ENCODE measurements at regions not wholly inside any gene's neighbourhood (a gene's known extent, or its start where the extent isn't known, plus 50 kb on each side); places are given as distances from the start of the nearest gene placed in this dataset. TPM values are rescaled to one million over a fixed set of nuclear protein-coding genes. Genes with fewer than 3 reads are reported as not detected.
"Not testable (repeated sequence)": the region's sequence is repeated elsewhere in the genome, so short reads cannot be mapped to it uniquely, and the experiment has no call there.

DNA sequence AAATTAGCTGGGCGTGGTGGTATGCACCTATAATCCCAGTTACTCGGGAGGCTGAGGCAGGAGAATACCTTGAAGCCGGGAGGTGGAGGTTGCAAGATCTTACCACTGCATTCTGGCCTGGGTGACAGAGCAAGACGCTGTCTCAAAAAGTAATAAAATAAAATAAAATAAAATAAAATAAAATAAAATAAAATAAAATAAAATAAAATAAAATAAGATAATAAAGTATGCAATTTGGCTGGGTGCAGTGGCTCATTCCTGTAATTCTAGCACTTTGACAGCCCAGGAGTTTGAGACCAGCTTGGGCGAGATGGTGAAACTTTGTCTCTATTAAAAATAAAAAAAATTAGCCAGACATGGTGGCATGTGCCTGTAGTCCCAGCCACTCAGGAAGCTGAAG, 85.6 kb upstream of the XPO1 start:
- no peak for DNase-seq

DNA sequence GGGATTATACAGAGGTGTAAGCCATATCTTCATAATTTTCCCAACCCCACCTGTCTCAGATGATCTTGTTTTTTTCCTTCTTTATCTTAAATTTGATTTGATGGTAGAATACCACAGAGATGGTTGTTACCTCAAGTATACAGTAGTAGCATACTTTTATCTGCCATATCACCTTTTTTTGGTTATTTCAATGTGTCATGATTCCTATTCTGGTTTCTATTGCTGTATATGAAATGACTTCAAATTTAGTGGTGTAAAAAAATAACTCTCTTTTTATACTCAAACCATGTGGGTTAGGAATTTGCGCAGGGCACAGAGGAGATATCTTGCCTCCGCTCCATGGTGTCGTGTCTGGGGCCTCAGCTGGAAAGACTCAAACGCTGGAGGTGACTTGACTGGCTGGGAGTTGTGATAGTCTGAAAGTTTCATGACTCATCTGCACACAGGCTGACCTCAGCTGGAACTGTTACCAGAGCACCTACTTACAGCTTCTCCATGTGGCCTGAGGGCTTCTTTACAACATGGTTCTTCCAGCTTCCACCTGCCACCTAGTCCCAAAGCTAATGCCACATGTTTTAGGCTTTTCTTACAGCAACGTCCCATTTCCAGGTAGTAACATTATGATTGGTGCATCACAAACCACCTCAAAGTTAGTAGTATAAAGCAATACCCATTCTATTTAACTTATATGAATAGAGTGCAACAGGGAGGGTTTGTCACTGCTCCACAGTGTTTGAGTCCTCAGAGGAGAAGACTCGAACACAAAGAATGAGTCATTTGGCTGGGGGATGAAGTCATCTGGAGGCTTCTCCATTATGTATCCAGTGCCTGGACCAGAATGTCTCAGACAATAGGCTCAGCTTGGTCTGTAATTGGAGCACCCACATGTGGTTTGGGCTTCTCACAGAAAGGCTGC, 82.3 kb upstream of the XPO1 start:
- DNase-seq: no peak

DNA sequence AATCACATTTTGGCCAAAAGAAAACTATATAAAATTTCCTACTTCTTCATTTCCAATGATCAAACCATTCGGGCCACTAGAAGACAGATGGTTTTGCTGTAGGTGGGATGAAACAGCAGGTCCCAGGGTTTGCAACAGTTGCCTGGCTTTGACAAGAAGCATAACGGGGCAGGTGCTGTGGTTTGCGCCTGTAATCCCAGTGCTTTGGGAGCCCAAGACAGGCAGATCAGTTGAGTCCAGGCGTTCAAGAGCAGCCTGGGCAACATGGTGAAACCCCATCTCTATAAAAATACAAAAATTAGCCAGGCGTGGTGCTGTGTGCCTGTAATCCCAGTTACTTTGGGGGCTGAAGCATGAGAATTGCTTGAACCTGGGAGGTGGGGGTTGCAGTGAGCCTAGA, 81.4 kb upstream of the XPO1 start:
- DNase-seq: no peak

DNA sequence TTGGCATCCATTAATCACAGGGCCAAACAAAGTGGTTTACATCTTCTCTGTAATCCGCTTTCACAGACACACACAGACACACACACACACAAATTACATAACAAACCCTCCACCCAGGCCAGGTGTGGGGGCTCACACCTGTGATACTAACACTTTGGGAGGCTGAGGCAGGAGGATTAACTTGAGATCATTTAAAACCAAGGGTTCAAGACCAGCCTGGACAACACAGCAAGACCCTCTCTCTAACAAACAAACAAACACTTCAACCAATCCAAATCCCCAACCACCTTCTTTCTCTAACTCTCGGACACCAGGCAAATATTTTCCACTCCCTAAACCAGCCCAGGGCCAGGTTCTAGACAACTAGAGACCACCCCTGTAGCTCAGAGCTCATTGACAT, 79.5 kb upstream of the XPO1 start:
- no peak for DNase-seq

GRCh38 chr2:61605245-61605644, 67.1 kb upstream of the XPO1 start:
- no peak for DNase-seq

DNA sequence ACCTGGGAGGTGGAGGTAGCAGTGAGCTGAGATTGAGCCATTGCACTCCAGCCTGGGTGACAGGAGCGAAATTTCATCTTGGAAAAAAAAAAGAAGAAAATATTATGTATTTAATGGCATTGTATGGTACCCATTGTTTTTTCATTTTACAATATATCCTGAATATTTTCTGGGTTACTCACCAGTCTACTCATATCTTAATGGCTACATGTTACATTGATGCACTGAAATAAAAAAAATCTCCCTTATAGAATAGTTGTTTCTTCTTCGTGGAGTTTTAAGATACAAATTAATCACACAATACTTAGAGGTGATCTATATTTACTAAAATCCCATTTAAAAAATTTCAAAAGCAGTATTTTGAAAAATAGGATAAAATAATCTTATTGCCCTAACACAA, 66.3 kb upstream of the XPO1 start:
- no peak for DNase-seq

DNA sequence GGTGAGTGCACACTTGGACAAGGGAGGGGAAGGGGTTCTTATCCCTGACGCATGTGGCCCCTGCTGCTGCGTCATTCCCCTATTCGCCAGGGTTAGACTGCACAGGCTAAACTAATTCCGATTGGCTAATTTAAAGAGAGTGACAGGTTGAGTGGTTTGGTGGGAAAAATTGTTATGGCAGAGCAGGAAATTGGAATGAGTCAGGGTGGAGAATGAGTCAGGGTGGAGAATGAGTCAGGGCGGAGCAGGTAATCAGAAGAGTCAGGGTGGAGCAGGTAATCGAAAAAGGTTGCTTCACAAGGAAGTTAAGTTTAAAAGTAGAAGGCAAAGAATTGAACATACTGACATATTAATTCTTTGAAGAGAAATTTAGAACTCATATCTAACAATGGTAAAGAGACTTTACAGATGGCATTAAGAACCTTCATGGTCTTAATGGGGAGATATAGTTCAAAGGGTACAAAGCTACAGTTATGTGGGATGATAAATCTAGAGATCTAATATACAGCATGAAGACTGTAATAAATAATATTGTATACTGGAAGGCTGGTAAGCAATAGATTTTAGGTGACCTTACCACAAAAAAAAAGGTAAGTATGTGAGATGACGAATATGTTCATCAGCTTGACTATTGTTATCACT, 60.5 kb upstream of the XPO1 start:
- not testable (repeated sequence) for DNase-seq

DNA sequence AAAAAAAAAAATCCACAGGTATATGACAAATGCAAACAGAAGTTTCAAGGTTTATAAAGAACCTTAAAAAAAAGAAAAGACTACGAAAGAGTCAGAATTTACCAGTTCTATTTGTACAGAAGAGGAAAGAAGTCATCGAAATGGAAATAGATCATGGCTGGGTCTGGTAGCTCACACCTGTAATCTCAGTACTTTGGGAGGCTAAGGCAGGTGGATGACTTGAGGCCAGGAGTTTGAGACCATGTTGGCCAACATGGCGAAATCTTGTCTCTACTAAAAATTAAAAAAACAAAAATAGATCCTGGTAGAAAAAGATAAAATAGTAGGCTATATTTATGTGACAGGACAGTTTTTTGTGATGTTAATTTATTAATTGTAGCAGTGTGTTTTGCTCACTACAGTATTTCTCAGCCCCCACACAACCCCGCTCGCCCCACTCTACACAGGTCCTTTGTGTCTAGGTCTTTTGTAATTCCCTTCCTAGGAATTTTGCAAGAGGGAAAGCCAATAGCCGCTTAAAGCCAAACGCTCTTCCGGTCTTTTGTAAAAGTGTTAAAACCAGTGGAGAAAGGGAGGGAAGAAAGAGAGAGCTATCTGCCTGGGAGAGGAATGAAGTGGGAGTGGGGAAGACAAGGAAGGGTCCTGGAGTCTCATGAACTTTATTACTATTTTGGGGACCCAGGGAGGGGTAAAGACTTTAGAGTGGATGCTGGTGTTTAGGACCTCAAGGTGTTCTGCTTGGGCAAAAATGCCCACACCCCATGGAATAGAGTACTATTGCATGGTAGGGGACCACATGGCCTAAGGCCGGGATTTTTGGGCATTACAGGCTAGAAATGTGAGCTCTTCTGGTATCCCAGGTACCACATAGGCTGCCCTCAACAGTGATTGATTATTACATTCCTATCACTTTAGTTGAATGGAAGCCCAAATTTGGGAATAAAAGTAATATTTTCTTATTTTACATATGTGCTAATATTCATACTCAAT, 59.4 kb upstream of the XPO1 start:
- no peak for DNase-seq

DNA sequence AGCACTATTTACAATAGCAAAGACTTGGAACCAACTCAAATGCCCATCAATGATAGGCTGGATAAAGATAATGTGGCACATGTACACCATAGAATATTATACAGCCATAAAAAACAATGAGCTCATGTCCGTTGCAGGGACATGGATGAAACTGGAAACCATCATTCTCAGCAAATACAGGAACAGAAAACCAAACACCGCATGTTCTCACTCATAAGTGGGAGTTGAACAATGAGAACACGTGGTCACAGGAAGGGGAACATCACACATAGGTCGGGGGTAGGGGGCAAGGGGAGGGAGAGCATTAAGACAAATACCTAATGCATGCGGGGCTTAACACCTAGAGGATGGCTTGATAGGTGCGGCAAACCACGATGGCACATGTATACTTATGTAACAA, 56.0 kb upstream of the XPO1 start:
- DNase-seq: not testable (repeated sequence)

GRCh38 chr2:61593648-61594047, 55.5 kb upstream of the XPO1 start:
- DNase-seq: not testable (repeated sequence)

DNA sequence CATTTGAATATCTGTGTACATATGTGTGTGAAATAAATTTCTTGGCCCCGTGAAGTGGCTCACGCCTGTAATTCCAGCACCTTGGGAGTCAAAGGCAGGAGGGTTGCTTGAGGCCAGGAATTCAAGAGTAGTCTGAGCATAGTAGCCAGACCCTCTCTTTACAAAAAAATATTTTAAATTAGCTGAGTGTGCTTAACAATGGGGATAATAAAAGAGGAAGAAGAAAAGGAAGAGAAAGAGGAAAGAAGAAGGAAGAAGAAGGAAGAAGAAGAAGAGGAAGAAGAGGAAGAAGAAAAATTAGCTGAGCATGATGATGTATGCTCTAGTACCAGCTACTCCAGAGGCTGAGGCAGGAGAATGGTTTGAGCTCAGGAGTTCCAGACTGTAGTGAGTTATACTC, 52.1 kb upstream of the XPO1 start:
- DNase-seq: no peak

- DNase-seq: no peak
Observed at GRCh38 chr2:61588566-61588965, 50.4 kb upstream of the XPO1 start.

Small RNA genes lying in the stretch of these regions (small RNA-seq; reads per million reads assigned to genes)
- not detected for gene RNU6-1145P (ENCODE audit: low replicate concordance)
- gene RPS29P10 (ENCODE audit: low replicate concordance): not detected
